Stomach (tissue), 8 donors: ENCODE measurements at regions not wholly inside any gene's neighbourhood (a gene's known extent, or its start where the extent isn't known, plus 50 kb on each side); places are given as distances from the start of the nearest gene placed in this dataset.
A peak's percentile ranks its signal among the peaks of the same experiment; 100 is the strongest.

Experiments
- DNase-seq, 2 donors: peaks; one replicate each; pipeline versions ENCODE4 v3.0.0 to v3.0.0-alpha.2; 2013 to 2019
- H3K27ac ChIP-seq, 5 donors: fragments of 200-600 bp in 4 of 5; sonication (generic) in 4 of 5; one replicate each; pipeline ENCODE4 v1.5.1; 2013 to 2019; ENCODE audit warnings: mild to moderate bottlenecking in 1 of 5, moderate library complexity in 1 of 5
- H3K27me3 ChIP-seq, 3 donors: fragments of 200-600 bp; sonication (generic); one replicate each; pipeline ENCODE4 v1.5.1; 2017 to 2019; ENCODE audit warnings: mixed run types in 1 of 3
- H3K36me3 ChIP-seq, 4 donors: fragments of 200-600 bp; sonication (generic); 1 replicate in 3 of 4; 2 replicates in 1 of 4; pipeline ENCODE4 v1.5.1; 2016 to 2019
- H3K4me1 ChIP-seq, 4 donors: fragments of 200-600 bp; sonication (generic); one replicate each; pipeline ENCODE4 v1.5.1; 2016 to 2019
- H3K4me3 ChIP-seq, 4 donors: fragments of 200-600 bp; sonication (generic) in 3 of 4; one replicate each; pipeline ENCODE4 v1.5.1; 2016 to 2019; ENCODE audit warnings: mild to moderate bottlenecking in 1 of 4
- H3K9me3 ChIP-seq, 4 donors: fragments of 200-600 bp; sonication (generic); one replicate each; pipeline ENCODE4 v1.5.1; 2016 to 2019
- CTCF ChIP-seq, 7 experiments: fragments of 450-650 bp in 4 of 7; fragments of 200-600 bp in 3 of 7; sonication (generic) in 3 of 7; IDR thresholded peaks; one replicate each; pipeline ENCODE4 v1.5.1; 2016 to 2019; ENCODE audit warnings: antibody characterized with exemption in 7 of 7, control low read depth in 2 of 7, mild to moderate bottlenecking in 1 of 7
- EP300 ChIP-seq: sonication (generic); formaldehyde crosslinking; IDR thresholded peaks from one replicate; pipeline ENCODE4 v1.6.1; 2017; ENCODE audit warnings: antibody characterized with exemption
- POLR2A ChIP-seq, 4 donors: fragments of 450-650 bp; IDR thresholded peaks; one replicate each; pipeline ENCODE4 v1.6.1; 2016; ENCODE audit warnings: antibody characterized with exemption in 4 of 4, control low read depth in 2 of 4, mild to moderate bottlenecking in 1 of 4, moderate library complexity in 1 of 4
- POLR2AphosphoS5 ChIP-seq, 3 donors: sonication (generic); formaldehyde crosslinking; IDR thresholded peaks; one replicate each; pipeline ENCODE4 v1.6.1; 2016; ENCODE audit warnings: antibody characterized with exemption in 3 of 3
- WGBS, 5 donors: extraction: QIAGEN DNeasy Blood & Tissue Kit in 3 of 5; methylation state at CpG; one replicate each; pipeline versions ENCODE4 v1.1.5 to v1.1.7; 2013 to 2018; 5-methylcytosine and 5-hydroxymethylcytosine counted together
- intact Hi-C: fragments of 100-400 bp; cut with DNase I; formaldehyde crosslinking; loops from one replicate; pipeline ENCODE4 v1.15.1; 2023; ENCODE audit warnings: low total_unique reads
- donor health status: healthy with polysubstance abuse.
- donor health status: Bipolar disorder and iron deficiency.
- donor health status: healthy.

- WGBS, 5 donors: 64 to 79% (median 66%) methylated on average over 8 of the region's 8 CpGs
- TF ChIP-seq EP300 (no peak), POLR2AphosphoS5 (IDR thresholded peaks at IDR 0.05) (no peak), CTCF (IDR thresholded peaks at IDR 0.05) (no peak), POLR2A (IDR thresholded peaks at IDR 0.05) (no peak)
- no peak overlapping the region for H3K27ac ChIP-seq
- no peaks in the 10 kb centered on the region for H3K27me3 ChIP-seq
- no peaks in the 10 kb centered on the region for H3K36me3 ChIP-seq
- H3K4me3 ChIP-seq: no peak overlapping the region
- H3K4me1 ChIP-seq: peaks cover 10 to 30% (median 24%) of the 10 kb centered on the region in 4 donors
- no peak for DNase-seq
- no peaks in the 10 kb centered on the region for H3K9me3 ChIP-seq
- intact Hi-C loops: no loop called here
Observed at GRCh38 chr21:35321322-35322200, 272.5 kb upstream of the RUNX1 start.

DNA sequence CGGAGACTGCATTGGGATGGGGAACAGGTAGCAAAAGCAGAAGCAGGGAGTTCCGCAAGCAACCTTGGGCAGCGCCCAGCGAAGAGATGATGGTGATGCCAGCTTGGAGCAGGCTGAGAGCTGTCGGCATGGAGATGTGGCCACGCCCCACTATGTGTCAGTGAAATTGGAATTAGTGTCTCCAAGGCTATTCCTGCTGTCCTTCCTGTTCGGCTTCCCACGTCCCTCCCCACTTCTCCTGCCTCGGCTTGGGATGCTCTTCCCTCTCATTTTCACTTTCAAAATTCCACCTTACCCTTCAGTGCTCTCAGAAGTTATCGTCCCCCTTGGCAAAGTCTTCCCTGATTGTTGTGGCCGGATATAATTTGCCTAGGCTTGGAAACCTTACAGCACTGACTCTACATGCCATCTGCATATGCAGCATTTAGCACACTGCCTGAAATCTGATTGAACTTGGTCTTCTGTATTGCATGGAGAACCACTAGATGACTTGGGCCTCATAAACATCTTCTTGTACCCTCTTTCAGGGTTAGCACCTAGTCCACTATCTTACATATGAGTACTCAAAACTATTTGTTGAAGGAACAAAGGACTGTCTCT is 270.7 kb upstream of the RUNX1 start:
- no peaks in the 10 kb centered on the region for H3K9me3 ChIP-seq
- H3K4me1 ChIP-seq: peaks cover 11 to 28% (median 18%) of the 10 kb centered on the region in 4 donors
- 76 to 91% (median 89%) methylated on average over 10 to 11 of the region's 11 CpGs for WGBS, 5 donors
- TF ChIP-seq EP300 (no peak), POLR2A (IDR thresholded peaks at IDR 0.05) (no peak), POLR2AphosphoS5 (IDR thresholded peaks at IDR 0.05) (no peak), CTCF (IDR thresholded peaks at IDR 0.05) (no peak)
- H3K4me3 ChIP-seq: no peak overlapping the region
- H3K27me3 ChIP-seq: no peaks in the 10 kb centered on the region
- intact Hi-C loops: no loop called here
- no peak overlapping the region for H3K27ac ChIP-seq
- DNase-seq: no peak
- no peaks in the 10 kb centered on the region for H3K36me3 ChIP-seq

GRCh38 chr21:35316933-35317332 is 267.8 kb upstream of the RUNX1 start:
- H3K4me1 ChIP-seq: peaks cover 0 to 10% (median 7%) of the 10 kb centered on the region in 4 donors
- no peaks in the 10 kb centered on the region for H3K27me3 ChIP-seq
- WGBS, 5 donors: 21 to 59% (median 39%) methylated on average over 4 of the region's 4 CpGs
- H3K4me3 ChIP-seq: no peak overlapping the region
- TF ChIP-seq POLR2A (IDR thresholded peaks at IDR 0.05) (no peak), POLR2AphosphoS5 (IDR thresholded peaks at IDR 0.05) (peak in 2 of 3 donors; percentile 30 to 56)
- intact Hi-C loops: no loop called here
- H3K27ac ChIP-seq: no peak overlapping the region
- DNase-seq: peak in 1 of 2 donors; percentile 38
- no peaks in the 10 kb centered on the region for H3K9me3 ChIP-seq
- no peaks in the 10 kb centered on the region for H3K36me3 ChIP-seq

DNA sequence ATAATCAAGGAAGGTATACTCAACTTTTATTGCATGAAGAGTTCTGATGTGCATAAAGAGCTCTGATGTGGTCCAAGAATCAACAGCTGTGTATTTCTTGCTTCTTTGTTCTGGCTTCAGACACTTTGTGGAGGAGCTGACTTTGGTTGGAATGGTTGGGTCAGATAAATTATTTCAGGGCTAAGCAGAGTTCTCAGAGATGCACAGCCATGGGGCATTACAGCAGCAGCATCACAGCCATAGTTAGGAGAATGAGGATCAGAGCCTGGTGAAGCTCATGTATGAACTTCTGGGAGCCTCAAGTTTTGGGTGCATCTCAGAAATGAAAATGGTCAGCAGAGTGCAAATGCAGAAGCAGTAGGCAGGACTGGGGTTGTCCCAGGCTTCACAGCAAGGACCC is 267.4 kb upstream of the RUNX1 start:
- no peak for DNase-seq
- Histone ChIP-seq H3K27ac (no peak overlapping the region), H3K36me3 (no peaks in the 10 kb centered on the region), H3K4me3 (no peak overlapping the region), H3K27me3 (no peaks in the 10 kb centered on the region), H3K4me1 (peaks cover 0 to 10% (median 7%) of the 10 kb centered on the region in 4 donors), H3K9me3 (no peaks in the 10 kb centered on the region)
- TF ChIP-seq EP300 (no peak), POLR2AphosphoS5 (IDR thresholded peaks at IDR 0.05) (no peak)
- intact Hi-C loops: no loop called here

DNA sequence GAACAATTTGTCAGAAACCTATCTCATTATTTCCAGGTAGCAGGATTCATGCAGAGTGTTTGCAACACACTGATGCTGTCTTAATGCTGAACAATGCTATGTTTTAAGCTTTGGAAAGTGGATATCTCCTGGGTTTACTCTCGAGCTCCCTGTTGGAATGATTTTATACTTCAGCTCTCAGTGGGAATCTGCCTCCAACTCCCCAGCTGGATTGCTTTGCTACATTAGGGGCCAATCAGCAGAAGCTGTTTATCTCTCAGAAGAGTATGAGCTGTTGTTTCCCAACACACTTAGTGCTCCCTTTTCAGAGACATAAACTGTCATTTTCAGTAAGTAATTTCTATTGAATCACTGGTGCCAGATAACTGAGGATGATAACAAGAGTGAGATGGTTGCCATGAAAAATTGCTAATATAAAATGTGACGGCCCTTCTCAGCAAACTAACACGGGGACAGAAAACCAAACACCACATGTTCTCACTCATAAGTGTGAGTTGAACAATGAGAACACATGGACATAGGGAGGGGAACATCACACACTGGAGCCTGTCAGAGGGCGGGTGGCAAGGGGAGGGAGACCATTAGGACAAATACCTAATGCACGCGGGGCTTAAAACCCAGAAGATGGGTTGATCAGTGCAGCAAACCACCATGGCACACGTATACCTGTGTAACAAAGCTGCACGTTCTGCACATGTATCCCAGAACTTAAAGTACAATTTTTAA is 265.9 kb upstream of the RUNX1 start:
- no peaks in the 10 kb centered on the region for H3K27me3 ChIP-seq
- peaks cover 0 to 10% (median 7%) of the 10 kb centered on the region in 4 donors for H3K4me1 ChIP-seq
- no peak overlapping the region for H3K4me3 ChIP-seq
- H3K36me3 ChIP-seq: no peaks in the 10 kb centered on the region
- TF ChIP-seq EP300 (no peak), POLR2A (IDR thresholded peaks at IDR 0.05) (no peak), CTCF (IDR thresholded peaks at IDR 0.05) (no peak), POLR2AphosphoS5 (IDR thresholded peaks at IDR 0.05) (no peak)
- no peak overlapping the region for H3K27ac ChIP-seq
- intact Hi-C loops: no loop called here
- 72 to 85% (median 84%) methylated on average over 8 of the region's 8 CpGs for WGBS, 5 donors
- H3K9me3 ChIP-seq: no peaks in the 10 kb centered on the region
- peak in 1 of 2 donors; percentile 32 for DNase-seq
